Sigmoid colon (tissue), 4 donors: ENCODE measurements at regions not wholly inside any gene's neighbourhood (a gene's known extent, or its start where the extent isn't known, plus 50 kb on each side); places are given as distances from the start of the nearest gene placed in this dataset.

Experiments
- CTCF ChIP-seq, 4 experiments: fragments of 450-650 bp in 3 of 4; fragments of 200-600 bp in 1 of 4; IDR thresholded peaks; one replicate each; pipeline ENCODE4 v1.5.1; 2016 to 2019; ENCODE audit warnings: antibody characterized with exemption in 4 of 4, mild to moderate bottlenecking in 3 of 4, moderate library complexity in 2 of 4
- EP300 ChIP-seq, 4 donors: sonication (generic); formaldehyde crosslinking; IDR thresholded peaks; one replicate each; pipeline ENCODE4 v1.6.1; 2017; ENCODE audit warnings: antibody characterized with exemption in 4 of 4
- POLR2A ChIP-seq, 2 donors: fragments of 450-650 bp; IDR thresholded peaks; one replicate each; pipeline ENCODE4 v1.6.1; 2016; ENCODE audit warnings: antibody characterized with exemption in 2 of 2, mild to moderate bottlenecking in 2 of 2, moderate library complexity in 2 of 2
- POLR2AphosphoS5 ChIP-seq, 4 donors: sonication (generic); formaldehyde crosslinking; IDR thresholded peaks; one replicate each; pipeline ENCODE4 v1.6.1; 2017; ENCODE audit warnings: antibody characterized with exemption in 4 of 4

GRCh38 chr10:88138319-88138848 lies 275.0 kb downstream of the PTEN start:
- TF ChIP-seq EP300 (IDR thresholded peaks at IDR 0.05) (no peak), CTCF (IDR thresholded peaks at IDR 0.05) (no peak), POLR2AphosphoS5 (IDR thresholded peaks at IDR 0.05) (no peak), POLR2A (IDR thresholded peaks at IDR 0.05) (no peak)
